ENCODE measurements at regions not wholly inside any gene's neighbourhood (a gene's known extent, or its start where the extent isn't known, plus 50 kb on each side); places are given as distances from the start of the nearest gene placed in this dataset.

DNA sequence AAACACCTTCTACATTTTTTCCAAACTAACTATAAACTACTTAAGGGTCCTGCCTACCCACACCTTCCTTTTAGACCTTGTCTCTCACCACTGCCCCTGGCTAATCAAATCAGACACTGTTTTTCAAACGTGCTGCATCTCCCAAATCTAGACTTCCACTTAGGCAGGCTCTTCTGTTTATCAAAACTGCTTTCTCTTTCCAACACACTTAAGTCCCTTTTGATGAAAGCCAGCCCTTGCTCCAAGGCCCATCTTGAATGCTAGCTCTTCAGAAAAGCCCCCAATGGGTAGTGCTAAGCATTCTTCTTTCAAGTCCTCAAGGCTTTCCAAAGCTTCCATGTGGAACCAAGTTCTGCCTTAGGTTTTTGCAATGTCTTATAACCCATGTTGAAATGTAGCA lies 888.3 kb downstream of the TUSC7 start:
- TF ChIP-seq, protein P1, sequence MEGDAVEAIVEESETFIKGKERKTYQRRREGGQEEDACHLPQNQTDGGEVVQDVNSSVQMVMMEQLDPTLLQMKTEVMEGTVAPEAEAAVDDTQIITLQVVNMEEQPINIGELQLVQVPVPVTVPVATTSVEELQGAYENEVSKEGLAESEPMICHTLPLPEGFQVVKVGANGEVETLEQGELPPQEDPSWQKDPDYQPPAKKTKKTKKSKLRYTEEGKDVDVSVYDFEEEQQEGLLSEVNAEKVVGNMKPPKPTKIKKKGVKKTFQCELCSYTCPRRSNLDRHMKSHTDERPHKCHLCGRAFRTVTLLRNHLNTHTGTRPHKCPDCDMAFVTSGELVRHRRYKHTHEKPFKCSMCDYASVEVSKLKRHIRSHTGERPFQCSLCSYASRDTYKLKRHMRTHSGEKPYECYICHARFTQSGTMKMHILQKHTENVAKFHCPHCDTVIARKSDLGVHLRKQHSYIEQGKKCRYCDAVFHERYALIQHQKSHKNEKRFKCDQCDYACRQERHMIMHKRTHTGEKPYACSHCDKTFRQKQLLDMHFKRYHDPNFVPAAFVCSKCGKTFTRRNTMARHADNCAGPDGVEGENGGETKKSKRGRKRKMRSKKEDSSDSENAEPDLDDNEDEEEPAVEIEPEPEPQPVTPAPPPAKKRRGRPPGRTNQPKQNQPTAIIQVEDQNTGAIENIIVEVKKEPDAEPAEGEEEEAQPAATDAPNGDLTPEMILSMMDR (IDR thresholded peaks at IDR 0.05; ENCODE audit: borderline replicate concordance, extremely low read depth, low read length, poor library complexity, severe bottlenecking): no peak
- no peak for TF ChIP-seq EZH2 (IDR thresholded peaks at IDR 0.05; ENCODE audit: borderline replicate concordance, low read depth, low read length, severe bottlenecking)
